OCI-LY3 (cell line): ENCODE measurements at regions not wholly inside any gene's neighbourhood (a gene's known extent, or its start where the extent isn't known, plus 50 kb on each side); places are given as distances from the start of the nearest gene placed in this dataset.

Source experiments
- CTCF ChIP-seq: fragments of 200-600, 300-600 bp; sonication (generic); IDR thresholded peaks from 2 replicates; pipeline ENCODE4 v1.5.1; 2014; ENCODE audit warnings: antibody characterized with exemption, low read length, low read depth
- EZH2phosphoT487 ChIP-seq: fragments of 200-600 bp; shearing (Covaris generic); IDR thresholded peaks from 2 replicates; pipeline ENCODE4 v1.6.1; 2018; ENCODE audit warnings: antibody characterized with exemption, mixed run types, low read depth

- TF ChIP-seq CTCF (no peak), EZH2phosphoT487 (no peak)
These were observed 464.6 kb downstream of the FGF9 start for GRCh38 chr13:22135446-22135845.
